ENCODE measurements at regions not wholly inside any gene's neighbourhood (a gene's known extent, or its start where the extent isn't known, plus 50 kb on each side); places are given as distances from the start of the nearest gene placed in this dataset.

DNA sequence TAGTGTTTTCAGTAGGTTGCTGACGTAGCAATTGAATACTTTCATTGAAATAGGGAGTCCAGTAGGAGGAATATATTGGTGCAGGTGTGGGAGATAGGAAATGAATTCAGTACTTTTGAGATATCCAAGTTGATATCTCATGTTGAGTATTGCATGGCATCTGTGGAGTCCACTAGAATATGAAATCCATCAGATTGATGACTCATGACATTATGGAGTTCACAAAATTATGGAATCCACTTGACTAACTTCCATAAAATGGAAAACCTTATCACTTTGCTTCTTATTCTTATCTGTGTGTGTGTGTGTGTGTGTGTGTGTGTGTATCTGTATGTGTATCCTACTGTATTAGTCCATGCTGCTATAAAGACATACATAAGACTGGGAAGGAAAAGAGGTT, 513.5 kb upstream of the ZEB2 start:
- DNase-seq: no peak

DNA sequence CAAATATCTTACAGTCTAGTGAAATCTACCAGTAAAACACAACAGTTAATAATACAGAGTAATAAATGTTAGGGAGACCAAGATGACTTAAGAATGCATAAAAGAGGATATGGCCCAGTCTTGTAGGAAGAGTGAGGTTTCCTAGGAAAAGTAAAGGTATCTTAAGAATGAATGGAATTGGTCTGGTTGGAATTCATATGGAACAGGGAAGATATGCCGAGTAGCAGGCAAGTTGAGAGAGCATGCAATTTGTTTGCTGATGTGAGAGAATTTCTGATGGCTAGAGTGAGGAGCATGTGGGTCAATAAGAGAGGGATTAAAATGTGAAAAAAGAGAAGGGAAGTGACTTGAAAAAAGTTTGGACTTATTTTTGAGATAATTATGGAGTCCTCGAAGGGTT, 512.9 kb upstream of the ZEB2 start:
- no peak for DNase-seq

- no peak for DNase-seq
These were observed 510.0 kb upstream of the ZEB2 start for GRCh38 chr2:145029873-145030272.

DNA sequence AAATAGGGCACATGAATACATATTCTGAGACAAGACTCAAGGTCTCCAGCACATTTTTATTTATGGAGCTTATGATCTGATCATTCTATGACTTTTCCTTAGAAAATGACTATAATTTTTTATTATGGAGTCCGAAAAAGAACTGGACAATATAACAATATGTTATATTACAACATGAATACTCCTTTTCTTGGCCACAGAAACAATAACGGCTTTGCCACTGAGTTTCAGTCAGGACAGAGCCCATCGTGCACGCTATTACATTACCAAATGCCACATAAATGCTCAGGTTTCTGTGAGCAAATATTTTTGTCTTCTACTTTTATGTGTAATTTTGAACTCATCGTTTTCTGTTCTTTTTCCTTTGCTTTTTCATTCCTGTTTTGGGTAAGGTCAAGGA, 509.2 kb upstream of the ZEB2 start:
- DNase-seq: no peak

DNA sequence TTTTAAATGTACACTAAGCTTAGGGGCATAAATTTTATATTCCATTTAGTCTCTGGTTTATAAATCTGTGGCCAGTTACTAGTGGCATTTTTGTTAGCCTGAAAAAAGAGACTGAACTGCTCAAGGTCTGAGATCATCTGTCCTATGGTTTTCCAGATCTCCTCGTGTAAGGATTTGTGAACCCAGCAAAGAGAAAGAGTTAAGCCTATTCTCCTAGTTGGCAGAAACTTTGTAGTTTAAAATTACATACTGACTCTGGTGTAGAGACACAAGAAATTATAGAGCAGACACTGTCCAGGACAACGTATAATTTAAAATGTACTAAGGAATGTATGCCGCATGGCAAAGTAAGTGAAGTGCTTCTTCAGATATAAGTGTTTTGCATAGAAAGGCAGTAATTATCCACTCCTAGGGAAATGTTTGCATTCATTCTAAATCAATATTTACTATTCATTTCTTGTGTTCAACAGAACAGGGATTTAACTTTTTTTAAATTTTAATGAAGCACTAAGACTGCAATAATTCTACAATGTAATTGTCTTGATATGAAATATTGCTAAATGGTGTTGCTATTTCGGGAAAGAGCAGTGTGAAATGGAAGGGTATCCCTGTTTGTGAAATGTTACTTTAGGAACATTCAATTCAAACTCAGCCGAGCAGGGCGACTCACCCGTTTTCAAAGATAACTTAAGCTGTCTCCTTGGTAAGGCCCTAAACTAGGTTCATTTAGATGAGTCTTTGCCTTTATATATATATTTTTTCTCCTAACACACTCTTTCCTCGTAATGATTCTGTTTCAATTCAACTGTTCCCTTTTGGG, 508.4 kb upstream of the ZEB2 start:
- no peak for DNase-seq

DNA sequence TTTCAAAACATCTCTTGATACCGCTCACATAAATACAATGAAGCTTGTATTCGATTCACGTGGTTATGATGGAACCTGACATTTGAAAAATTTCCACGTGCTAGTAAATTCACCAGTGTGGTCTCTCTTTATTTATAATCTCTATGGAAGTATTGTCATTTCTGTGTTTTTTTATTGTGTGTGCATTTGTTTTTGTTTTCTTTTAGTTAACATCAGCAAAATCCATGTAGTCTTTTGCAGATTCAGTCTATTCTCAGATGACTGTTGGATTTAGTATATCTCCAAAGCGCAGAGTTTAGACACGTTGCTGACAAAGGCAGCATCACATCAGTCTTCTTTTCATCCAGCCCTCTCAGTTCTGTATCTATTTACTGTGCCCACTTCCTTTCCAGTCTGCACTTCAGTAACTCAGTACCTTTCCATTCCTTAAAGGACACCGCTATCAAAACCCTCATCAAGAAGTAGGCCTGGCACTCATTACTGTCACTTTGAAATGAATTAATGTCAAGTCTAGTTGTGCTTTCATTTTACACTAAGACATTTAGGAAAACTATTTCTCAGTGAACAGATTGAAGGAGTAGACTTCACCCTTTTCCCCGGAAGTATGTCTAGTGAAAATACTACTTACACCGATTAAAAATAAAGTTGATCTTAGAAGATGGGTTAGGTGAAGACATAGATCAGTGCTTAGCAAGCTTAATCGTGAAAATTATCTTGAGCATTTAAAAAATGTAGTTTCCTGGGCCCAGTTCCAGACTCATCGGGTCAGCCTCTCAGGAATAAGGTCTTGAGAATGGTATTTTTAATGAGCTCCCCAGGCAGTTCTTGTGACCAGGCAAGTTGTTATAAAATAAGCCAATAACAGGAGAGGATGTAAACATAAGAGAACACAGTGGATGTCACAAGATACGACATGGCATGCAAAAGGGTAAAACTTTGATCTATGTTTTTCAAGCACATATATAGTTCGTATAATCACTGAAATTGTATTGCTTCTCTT, 506.8 kb upstream of the ZEB2 start:
- DNase-seq: no peak

GRCh38 chr2:145025382-145025781, 505.5 kb upstream of the ZEB2 start:
- no peak for DNase-seq

GRCh38 chr2:145023334-145023934, 503.5 kb upstream of the ZEB2 start:
- DNase-seq: no peak

- no peak for DNase-seq
These were observed 502.9 kb upstream of the ZEB2 start for GRCh38 chr2:145022666-145023333.

DNA sequence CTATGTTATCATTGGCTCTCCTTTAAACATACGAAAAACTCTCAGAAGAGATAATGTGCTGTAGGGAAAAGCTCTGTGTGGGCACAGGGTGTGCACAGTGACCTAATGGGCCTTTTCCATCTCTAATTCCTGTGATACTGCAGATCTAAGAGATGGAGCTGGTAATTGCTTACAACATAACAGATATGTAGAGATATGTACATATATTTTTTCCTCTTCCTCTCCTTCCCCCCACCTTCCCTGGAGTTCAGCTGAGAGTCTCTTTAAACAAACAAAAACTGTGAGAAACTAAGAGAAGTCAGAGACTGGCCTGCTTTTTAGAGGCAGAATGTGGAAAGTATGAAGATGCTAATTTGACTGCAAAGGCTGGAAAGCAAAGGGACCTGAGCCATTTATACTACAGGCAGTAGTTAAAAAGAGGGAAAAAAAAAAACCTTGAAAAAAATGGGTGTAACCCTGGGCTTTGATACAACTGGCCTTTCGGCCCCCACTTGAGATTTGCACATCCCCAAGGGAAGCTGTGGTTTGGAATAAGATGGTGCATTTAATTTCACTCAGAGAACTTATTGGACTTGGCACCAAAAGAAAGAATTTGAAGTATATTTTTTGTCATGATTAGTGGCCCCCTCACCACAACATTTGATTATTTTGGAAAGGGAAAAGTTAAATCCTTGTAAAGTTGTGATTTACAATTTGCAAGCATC, 502.2 kb upstream of the ZEB2 start:
- no peak for DNase-seq

- DNase-seq: no peak
These were observed 500.8 kb upstream of the ZEB2 start for GRCh38 chr2:145020694-145021093.

GRCh38 chr2:145020139-145020538, 500.2 kb upstream of the ZEB2 start:
- no peak for DNase-seq

GRCh38 chr2:145018502-145018901, 498.6 kb upstream of the ZEB2 start:
- no peak for DNase-seq

GRCh38 chr2:145017149-145017548, 497.2 kb upstream of the ZEB2 start:
- no peak for DNase-seq

- DNase-seq: no peak
These were observed 496.8 kb upstream of the ZEB2 start for GRCh38 chr2:145016711-145017110.

GRCh38 chr2:145015561-145015960, 495.6 kb upstream of the ZEB2 start:
- no peak for DNase-seq

GRCh38 chr2:145012806-145013205, 492.9 kb upstream of the ZEB2 start:
- no peak for DNase-seq

DNA sequence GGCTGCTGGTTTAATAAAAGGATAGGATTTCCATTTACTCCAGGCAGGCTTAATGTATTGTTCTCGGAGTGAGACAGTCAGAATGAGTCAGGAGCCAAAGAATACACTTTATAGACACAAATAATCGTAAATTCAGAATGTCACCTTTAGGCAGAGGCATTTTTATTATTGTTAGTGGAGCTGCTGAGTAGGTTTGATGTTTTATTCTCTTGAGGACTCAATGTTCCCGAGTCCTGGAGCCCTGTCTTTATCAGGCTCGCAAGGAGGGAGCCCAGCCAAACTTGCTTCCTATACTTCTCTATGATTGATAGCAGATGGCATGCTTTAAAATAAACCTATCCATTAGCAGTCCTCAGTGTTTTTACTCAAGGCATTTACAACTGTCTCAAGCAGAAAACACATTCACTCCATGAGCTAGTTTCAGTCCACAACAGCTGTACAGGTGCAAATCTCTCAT, 492.3 kb upstream of the ZEB2 start:
- no peak for DNase-seq

- DNase-seq: no peak
These were observed 490.7 kb upstream of the ZEB2 start for GRCh38 chr2:145010635-145011034.

DNA sequence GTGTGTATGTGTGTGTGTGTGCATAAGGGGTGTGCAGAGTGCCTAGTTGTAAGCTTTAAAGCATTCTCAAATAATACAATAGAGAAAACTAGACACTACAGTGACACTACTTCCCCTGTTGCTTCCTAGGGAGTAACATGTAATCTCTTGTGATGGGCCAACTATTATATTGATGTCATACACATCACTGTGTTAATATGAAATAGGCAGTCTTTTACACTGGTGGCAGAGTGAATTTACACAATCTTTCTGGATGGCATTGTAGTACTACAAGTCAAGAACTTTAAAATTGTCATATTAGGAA, 488.0 kb upstream of the ZEB2 start:
- DNase-seq: no peak

GRCh38 chr2:145007093-145007959, 487.4 kb upstream of the ZEB2 start:
- no peak for DNase-seq

Data from hematopoietic multipotent progenitor cell treated with erythropoietin and hydrocortisone succinate and interleukin-3 and kit ligand, for 4 days (in vitro differentiated cells).